ENCODE measurements at regions not wholly inside any gene's neighbourhood (a gene's known extent, or its start where the extent isn't known, plus 50 kb on each side); places are given as distances from the start of the nearest gene placed in this dataset.

DNA sequence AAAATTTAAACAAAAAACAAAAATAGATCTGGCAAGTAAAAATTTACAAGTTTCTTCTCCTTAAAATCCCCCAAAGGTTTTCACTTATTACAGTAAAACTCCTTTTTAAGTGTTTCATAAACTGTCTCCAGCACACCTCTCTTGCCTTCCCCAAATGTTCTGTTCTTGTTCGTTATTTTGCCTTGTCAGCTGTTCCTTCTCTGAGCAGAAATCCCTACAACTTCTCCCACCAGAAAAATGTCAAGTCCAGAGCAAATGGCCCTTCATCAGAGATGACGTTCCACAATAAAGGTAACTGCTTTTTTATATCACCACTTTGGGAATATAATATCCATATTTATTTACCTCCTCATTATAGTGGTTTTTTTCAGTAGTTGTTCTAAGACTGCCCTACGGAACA lies 432.1 kb downstream of the ADAM29 start:
- intact Hi-C loops (cut with micrococcal nuclease): no loop called here
- Histone ChIP-seq H3K9me3 (ENCODE audit: control insufficient read depth in 1 of 2, insufficient read depth in 1 of 2, low read depth in 1 of 2, low read length in 2 of 2) (no peaks in the 10 kb centered on the region), H3K9me2 (ENCODE audit: insufficient read depth) (no peaks in the 10 kb centered on the region), H2AFZ (ENCODE audit: low read depth, low read length, poor library complexity, severe bottlenecking) (no peak overlapping the region), H3K4me1 (ENCODE audit: control insufficient read depth in 1 of 2, insufficient read depth in 2 of 2, low read length in 2 of 2) (no peaks in the 10 kb centered on the region), H3K79me2 (ENCODE audit: insufficient read depth, low read length) (no peaks in the 10 kb centered on the region), H4K20me1 (ENCODE audit: insufficient read depth) (no peaks in the 10 kb centered on the region), H3K4me3 (replicated peaks in 1 of 2; ENCODE audit: low read depth in 1 of 2, low read length in 2 of 2) (no peak overlapping the region), H3K27me3 (ENCODE audit: insufficient read depth, low read length) (no peaks in the 10 kb centered on the region), H3K9ac (ENCODE audit: low read length) (no peak overlapping the region), H3K27ac (ENCODE audit: low read depth, low read length) (no peak overlapping the region), H3K4me2 (ENCODE audit: low read length) (no peak overlapping the region), H3K36me3 (ENCODE audit: control insufficient read depth in 1 of 2, insufficient read depth in 2 of 2, low read length in 2 of 2) (no peaks in the 10 kb centered on the region)
- BruUV-seq (replicated peaks): no TSS peak
- ChIA-PET POLR2A (no interaction called here), RAD21 (ENCODE audit: low non-redundant PET in 1 of 2, low total read pairs in 2 of 2, uncharacterized antibody in 2 of 2, unreplicated experiment in 2 of 2) (no interaction called here), CTCF (no interaction called here)
- DNase-seq (ENCODE audit: low read depth, low spot score): no peak
- TF ChIP-seq ELF1 (IDR thresholded peaks at IDR 0.05; ENCODE audit: borderline replicate concordance, low read depth): no peak
- TF ChIP-seq EZH2 (IDR thresholded peaks at IDR 0.05): no peak
- no peak for TF ChIP-seq CEBPB (IDR thresholded peaks at IDR 0.05; ENCODE audit: low read depth)
- no peak for TF ChIP-seq SP1 (IDR thresholded peaks at IDR 0.05; ENCODE audit: low read depth)
- TF ChIP-seq ZNF274 (IDR thresholded peaks at IDR 0.05; ENCODE audit: low read depth, low read length): no peak
- TF ChIP-seq FOSL1 (IDR thresholded peaks at IDR 0.05; ENCODE audit: low read depth): no peak
- no peak for TF ChIP-seq SRF (IDR thresholded peaks at IDR 0.05; ENCODE audit: low read depth)
- ATAC-seq: no peak

DNA sequence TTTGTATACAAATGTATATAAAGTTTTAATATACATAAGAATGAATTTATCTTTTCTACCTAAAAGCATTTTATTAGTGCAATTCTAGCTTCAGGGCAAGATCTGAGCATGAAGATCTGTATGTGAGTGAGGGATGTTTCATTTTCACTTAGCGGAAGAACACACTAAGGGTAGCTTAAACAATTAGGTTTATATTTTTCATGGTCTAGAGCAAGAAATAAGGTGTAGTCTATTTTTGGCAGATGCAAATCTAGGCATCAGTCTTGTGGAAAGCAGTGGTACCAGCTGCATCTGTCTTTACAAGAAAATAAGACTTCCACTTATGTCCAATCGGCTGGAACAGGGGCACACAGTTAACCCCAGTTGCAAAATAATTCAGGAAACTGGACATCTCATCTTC lies 433.3 kb downstream of the ADAM29 start:
- H3K27ac ChIP-seq (ENCODE audit: low read depth, low read length): no peak overlapping the region
- RAD21 ChIA-PET (ENCODE audit: low non-redundant PET in 1 of 2, low total read pairs in 2 of 2, uncharacterized antibody in 2 of 2, unreplicated experiment in 2 of 2): no interaction called here
- H3K9me3 ChIP-seq (ENCODE audit: control insufficient read depth in 1 of 2, insufficient read depth in 1 of 2, low read depth in 1 of 2, low read length in 2 of 2): no peaks in the 10 kb centered on the region
- no peak overlapping the region for H3K4me2 ChIP-seq (ENCODE audit: low read length)
- H3K27me3 ChIP-seq (ENCODE audit: insufficient read depth, low read length): no peaks in the 10 kb centered on the region
- no peak overlapping the region for H3K9ac ChIP-seq (ENCODE audit: low read length)
- intact Hi-C loops (cut with micrococcal nuclease): no loop called here
- POLR2A ChIA-PET: no interaction called here
- no peak overlapping the region for H2AFZ ChIP-seq (ENCODE audit: low read depth, low read length, poor library complexity, severe bottlenecking)
- TF ChIP-seq CBX3 (IDR thresholded peaks at IDR 0.05; ENCODE audit: low read depth) (no peak), POLR2A (IDR thresholded peaks at IDR 0.05; ENCODE audit: borderline replicate concordance, extremely low read depth, insufficient read depth, insufficient read length) (no peak), ELF1 (IDR thresholded peaks at IDR 0.05; ENCODE audit: borderline replicate concordance, low read depth) (no peak), YY1 (IDR thresholded peaks at IDR 0.05; ENCODE audit: extremely low read depth, insufficient replicate concordance, low read depth, low read length) (no peak), EGR1 (IDR thresholded peaks at IDR 0.05; ENCODE audit: low read depth) (no peak), SP1 (IDR thresholded peaks at IDR 0.05; ENCODE audit: low read depth) (no peak), ZFX (IDR thresholded peaks at IDR 0.05) (no peak), FOSL1 (IDR thresholded peaks at IDR 0.05; ENCODE audit: low read depth) (no peak)
- TF ChIP-seq, protein P1, sequence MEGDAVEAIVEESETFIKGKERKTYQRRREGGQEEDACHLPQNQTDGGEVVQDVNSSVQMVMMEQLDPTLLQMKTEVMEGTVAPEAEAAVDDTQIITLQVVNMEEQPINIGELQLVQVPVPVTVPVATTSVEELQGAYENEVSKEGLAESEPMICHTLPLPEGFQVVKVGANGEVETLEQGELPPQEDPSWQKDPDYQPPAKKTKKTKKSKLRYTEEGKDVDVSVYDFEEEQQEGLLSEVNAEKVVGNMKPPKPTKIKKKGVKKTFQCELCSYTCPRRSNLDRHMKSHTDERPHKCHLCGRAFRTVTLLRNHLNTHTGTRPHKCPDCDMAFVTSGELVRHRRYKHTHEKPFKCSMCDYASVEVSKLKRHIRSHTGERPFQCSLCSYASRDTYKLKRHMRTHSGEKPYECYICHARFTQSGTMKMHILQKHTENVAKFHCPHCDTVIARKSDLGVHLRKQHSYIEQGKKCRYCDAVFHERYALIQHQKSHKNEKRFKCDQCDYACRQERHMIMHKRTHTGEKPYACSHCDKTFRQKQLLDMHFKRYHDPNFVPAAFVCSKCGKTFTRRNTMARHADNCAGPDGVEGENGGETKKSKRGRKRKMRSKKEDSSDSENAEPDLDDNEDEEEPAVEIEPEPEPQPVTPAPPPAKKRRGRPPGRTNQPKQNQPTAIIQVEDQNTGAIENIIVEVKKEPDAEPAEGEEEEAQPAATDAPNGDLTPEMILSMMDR (IDR thresholded peaks at IDR 0.05 in 2 of 3, conservative IDR thresholded peaks at IDR 0.05 in 1 of 3; ENCODE audit: borderline replicate concordance in 1 of 3, insufficient read depth in 1 of 3, low read depth in 2 of 3, low read length in 2 of 3): no peak
- no peaks in the 10 kb centered on the region for H3K79me2 ChIP-seq (ENCODE audit: insufficient read depth, low read length)
- H4K20me1 ChIP-seq (ENCODE audit: insufficient read depth): no peaks in the 10 kb centered on the region
- no peak overlapping the region for H3K4me3 ChIP-seq (replicated peaks in 1 of 2; ENCODE audit: low read depth in 1 of 2, low read length in 2 of 2)
- H3K4me1 ChIP-seq (ENCODE audit: control insufficient read depth in 1 of 2, insufficient read depth in 2 of 2, low read length in 2 of 2): no peaks in the 10 kb centered on the region
- ATAC-seq (no peak), DNase-seq (ENCODE audit: low read depth, low spot score) (no peak)
- CTCF ChIA-PET: no interaction called here
- no peaks in the 10 kb centered on the region for H3K9me2 ChIP-seq (ENCODE audit: insufficient read depth)
- no TSS peak for BruUV-seq (replicated peaks)
- H3K36me3 ChIP-seq (ENCODE audit: control insufficient read depth in 1 of 2, insufficient read depth in 2 of 2, low read length in 2 of 2): no peaks in the 10 kb centered on the region
